ENCODE measurements at regions not wholly inside any gene's neighbourhood (a gene's known extent, or its start where the extent isn't known, plus 50 kb on each side); places are given as distances from the start of the nearest gene placed in this dataset.

- DNase-seq, result no peak
Observed at GRCh38 chr7:113825832-113826231, 93.0 kb downstream of the PPP1R3A start.

GRCh38 chr7:113824117-113824823 lies 94.5 kb downstream of the PPP1R3A start:
- no peak for DNase-seq

DNA sequence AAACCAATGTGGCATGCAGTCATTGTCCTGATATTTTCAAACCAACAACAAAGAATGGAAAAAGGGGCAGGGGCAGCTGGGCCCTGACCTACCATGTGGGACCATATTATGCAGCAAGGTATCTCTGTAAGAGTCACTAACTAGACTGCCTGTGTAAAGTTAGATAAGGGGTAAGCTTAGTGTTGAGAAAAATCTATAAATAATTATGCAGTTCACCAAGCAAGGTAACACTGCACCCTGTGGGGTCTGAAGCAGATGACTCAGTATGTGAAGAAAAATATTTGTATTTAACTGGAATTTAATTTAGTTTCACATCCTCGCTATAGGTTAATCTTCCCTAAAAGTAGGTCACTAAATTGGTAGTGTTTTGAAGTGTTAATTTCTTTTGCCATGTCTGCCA lies 99.3 kb downstream of the PPP1R3A start:
- DNase-seq, result no peak

DNA sequence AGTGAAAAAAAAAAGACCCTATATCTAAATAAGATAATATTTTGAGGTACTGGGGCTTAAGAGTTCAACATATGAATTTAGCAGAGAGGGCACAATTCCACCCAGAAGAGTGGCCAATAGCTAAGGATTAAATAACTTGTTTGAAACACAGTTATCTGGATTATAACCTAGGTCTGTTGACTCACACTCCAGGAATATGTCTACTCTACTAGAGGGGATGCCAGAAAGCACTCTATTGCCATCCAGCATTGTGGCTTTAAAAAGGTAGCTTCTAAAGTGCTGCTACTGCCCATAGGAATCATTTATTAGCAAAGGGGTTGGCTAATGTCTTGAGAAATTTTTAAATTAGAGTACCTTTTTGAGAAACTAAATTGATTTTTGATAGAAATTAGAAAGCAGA lies 102.2 kb downstream of the PPP1R3A start:
- no peak for DNase-seq

DNA sequence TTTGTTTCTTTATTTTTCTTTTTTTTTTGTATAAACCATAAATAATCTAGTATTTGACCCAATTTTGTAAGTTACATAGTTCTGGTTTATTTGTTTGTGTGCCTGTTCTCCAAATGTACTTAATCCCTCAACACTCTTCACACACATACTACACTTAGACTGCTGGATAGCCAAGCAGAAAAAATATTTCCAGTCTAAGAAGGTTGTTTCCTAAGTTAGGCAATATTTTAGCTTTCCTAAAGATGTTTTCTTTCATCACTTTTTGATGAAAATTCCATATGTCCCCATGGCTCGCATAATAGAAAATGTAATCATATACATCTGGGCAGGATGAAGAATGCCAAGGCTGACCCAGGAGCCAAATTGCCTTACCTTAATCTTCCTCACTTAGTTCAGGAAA lies 105.3 kb downstream of the PPP1R3A start:
- no peak for DNase-seq

- no peak for DNase-seq
Observed at GRCh38 chr7:113812591-113813255, 106.1 kb downstream of the PPP1R3A start.

DNA sequence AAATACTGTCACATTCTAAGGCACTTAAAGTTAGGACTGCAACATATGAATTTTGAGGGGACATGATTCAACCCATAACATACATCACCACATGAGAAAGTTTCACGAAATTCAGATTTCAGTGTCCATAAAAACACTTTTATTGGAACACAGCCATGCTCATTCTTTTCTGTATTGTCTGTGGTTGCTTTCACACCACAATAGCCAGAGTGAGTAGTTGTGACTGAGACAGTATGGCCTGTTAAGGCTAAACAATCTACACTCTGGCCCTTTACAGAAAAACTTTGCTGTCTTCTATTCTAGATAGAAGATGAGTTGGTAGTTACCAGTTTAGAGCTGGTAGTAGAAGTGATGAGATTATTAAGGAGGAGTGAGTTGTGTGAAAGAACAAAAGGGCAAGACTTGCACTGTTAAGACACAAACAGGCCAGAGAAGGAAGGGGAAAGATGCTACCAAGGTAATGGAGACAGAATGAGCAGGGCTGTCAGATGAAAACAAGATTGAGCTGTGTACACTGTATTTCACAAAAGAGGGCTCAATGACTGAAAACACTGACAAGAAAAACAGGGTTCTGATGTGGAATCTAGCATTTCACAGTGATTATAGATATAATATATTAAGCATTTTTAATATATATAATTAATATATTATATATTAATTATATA lies 108.6 kb downstream of the PPP1R3A start:
- DNase-seq, result no peak

GRCh38 chr7:113809581-113809980 lies 109.2 kb downstream of the PPP1R3A start:
- DNase-seq, result no peak

GRCh38 chr7:113806633-113807327 lies 112.0 kb downstream of the PPP1R3A start:
- no peak for DNase-seq

- no peak for DNase-seq
Observed at GRCh38 chr7:113805976-113806375, 112.8 kb downstream of the PPP1R3A start.

GRCh38 chr7:113804475-113805095 lies 114.2 kb downstream of the PPP1R3A start:
- no peak for DNase-seq

GRCh38 chr7:113801751-113802150 lies 117.1 kb downstream of the PPP1R3A start:
- no peak for DNase-seq

GRCh38 chr7:113800826-113801225 lies 118.0 kb downstream of the PPP1R3A start:
- no peak for DNase-seq

GRCh38 chr7:113799896-113800295 lies 118.9 kb downstream of the PPP1R3A start:
- DNase-seq, result no peak

GRCh38 chr7:113797420-113798010 lies 121.3 kb downstream of the PPP1R3A start:
- DNase-seq, result no peak

- DNase-seq, result no peak
Observed at GRCh38 chr7:113796557-113796956, 122.3 kb downstream of the PPP1R3A start.

DNA sequence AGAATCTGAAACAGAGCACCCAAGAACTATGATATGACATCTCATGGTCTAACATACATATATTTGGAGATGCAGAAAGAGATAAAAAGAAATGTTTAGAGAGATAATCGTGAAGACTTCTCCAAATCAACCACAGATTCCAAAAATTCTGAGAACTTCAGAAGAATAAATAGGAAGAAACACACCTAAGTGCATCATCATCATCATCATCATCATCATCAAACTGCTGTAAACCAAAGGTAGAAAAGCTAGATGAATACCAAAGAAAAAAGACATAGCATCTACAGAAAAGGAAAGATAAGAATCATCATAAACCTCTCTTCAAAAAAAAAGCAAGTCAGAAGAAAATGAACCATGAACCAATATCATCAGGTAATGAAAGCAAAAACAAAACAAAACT lies 124.2 kb downstream of the PPP1R3A start:
- DNase-seq, result no peak

DNA sequence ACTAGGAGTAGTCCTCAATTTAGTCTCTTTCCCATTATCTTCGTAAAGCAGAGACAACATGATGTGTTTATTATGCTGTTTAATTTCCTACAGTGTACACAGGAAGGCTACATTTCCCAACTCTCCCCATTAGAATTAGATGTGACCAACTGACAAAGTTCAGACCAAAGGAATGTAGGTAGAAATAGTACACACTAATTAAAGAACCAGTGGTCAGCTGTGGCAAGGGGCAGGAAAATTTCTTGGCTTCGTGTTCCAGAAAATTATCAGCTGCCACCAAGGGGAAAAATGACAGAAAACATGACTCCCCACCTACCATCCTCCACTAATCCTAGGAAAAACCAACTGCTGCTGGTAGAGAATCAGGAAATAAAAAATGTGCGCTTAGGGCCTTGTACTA lies 125.6 kb downstream of the PPP1R3A start:
- no peak for DNase-seq

GRCh38 chr7:113790025-113790424 lies 128.8 kb downstream of the PPP1R3A start:
- DNase-seq, result no peak

GRCh38 chr7:113787106-113787505 lies 131.7 kb downstream of the PPP1R3A start:
- DNase-seq, result no peak

- no peak for DNase-seq
Observed at GRCh38 chr7:113784956-113785355, 133.9 kb downstream of the PPP1R3A start.

- DNase-seq, result no peak
Observed at GRCh38 chr7:113784316-113784715, 134.5 kb downstream of the PPP1R3A start.

- no peak for DNase-seq
Observed at GRCh38 chr7:113783403-113783802, 135.4 kb downstream of the PPP1R3A start.
